Activated CD4-positive, alpha-beta memory T cell treated with anti-CD3 and anti-CD28 coated beads, Interleukin-2, amount 10 ng/mL, durations not matched to agents 7 days and 5 days (primary cell): ENCODE measurements at regions not wholly inside any gene's neighbourhood (a gene's known extent, or its start where the extent isn't known, plus 50 kb on each side); places are given as distances from the start of the nearest gene placed in this dataset.
A peak's percentile ranks its signal among the peaks of the same experiment; 100 is the strongest.
"Not testable (repeated sequence)": the region's sequence is repeated elsewhere in the genome, so short reads cannot be mapped to it uniquely, and the experiment has no call there.

Source experiments
- CTCF ChIA-PET: fragments of 350-600 bp; sonication (Branson Sonifier 250); formaldehyde crosslinking; loops from one replicate; lab custom pipeline; 2021; ENCODE audit warnings: antibody characterized with exemption, inconsistent platforms; lab: Charles Lee
- POLR2A ChIA-PET: fragments of 350-600 bp; sonication (Branson Sonifier 250); formaldehyde crosslinking; loops from one replicate; lab custom pipeline; 2021; ENCODE audit warnings: antibody characterized with exemption; lab: Charles Lee
- DNase-seq: peaks from one replicate; pipeline ENCODE4 v3.0.0-alpha.2; 2020
- H3K27ac Mint-ChIP-seq: one replicate; pipeline ENCODE4 v1.8.0; 2021; ENCODE audit warnings: mild to moderate bottlenecking, mixed read lengths
- H3K27me3 Mint-ChIP-seq: one replicate; pipeline ENCODE4 v1.8.0; 2021; ENCODE audit warnings: mixed read lengths
- H3K36me3 Mint-ChIP-seq: one replicate; pipeline ENCODE4 v1.8.0; 2021; ENCODE audit warnings: low read depth, mixed read lengths
- H3K4me1 Mint-ChIP-seq: one replicate; pipeline ENCODE4 v1.8.0; 2021; ENCODE audit warnings: mixed read lengths
- H3K4me3 Mint-ChIP-seq: one replicate; pipeline ENCODE4 v1.8.0; 2021; ENCODE audit warnings: mild to moderate bottlenecking, mixed read lengths
- H3K9me3 Mint-ChIP-seq: one replicate; pipeline ENCODE4 v1.8.0; 2021; ENCODE audit warnings: mixed read lengths

- ChIA-PET POLR2A (no interaction called here), CTCF (no interaction called here)
- Mint-ChIP-seq H3K9me3 (peaks cover 3% of the 10 kb centered on the region), H3K27ac (no peak overlapping the region), H3K4me1 (no peaks in the 10 kb centered on the region), H3K4me3 (no peak overlapping the region), H3K27me3 (no peaks in the 10 kb centered on the region), H3K36me3 (no peaks in the 10 kb centered on the region)
- DNase-seq = no peak
Measured at GRCh38 chr5:62825623-62826220, 247.1 kb downstream of the LRRC70 start.

GRCh38 chr5:62824936-62825335 lies 246.3 kb downstream of the LRRC70 start:
- ChIA-PET CTCF (no interaction called here), POLR2A (no interaction called here)
- Mint-ChIP-seq H3K27me3 (no peaks in the 10 kb centered on the region), H3K4me3 (no peak overlapping the region), H3K4me1 (no peaks in the 10 kb centered on the region), H3K27ac (no peak overlapping the region), H3K9me3 (peaks cover 3% of the 10 kb centered on the region), H3K36me3 (no peaks in the 10 kb centered on the region)
- DNase-seq = no peak

DNA sequence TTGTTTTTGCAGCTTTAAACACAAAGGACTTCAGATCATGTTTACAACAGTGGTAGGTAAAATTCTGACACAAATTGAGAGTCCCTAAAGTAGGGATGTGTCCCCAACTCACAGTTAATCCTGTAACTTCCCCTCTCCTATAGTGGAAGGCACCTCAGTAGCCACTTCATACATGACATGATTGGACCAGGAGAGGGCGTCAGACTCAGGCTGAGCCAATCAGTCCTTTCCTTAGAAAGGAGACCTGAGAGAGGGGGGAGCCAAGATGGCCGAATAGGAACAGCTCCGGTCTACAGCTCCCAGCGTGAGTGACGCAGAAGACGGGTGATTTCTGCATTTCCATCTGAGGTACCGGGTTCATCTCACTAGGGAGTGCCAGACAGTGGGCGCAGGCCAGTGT lies 238.4 kb downstream of the LRRC70 start:
- H3K27me3 Mint-ChIP-seq, H3K4me3 Mint-ChIP-seq, DNase-seq, H3K4me1 Mint-ChIP-seq, H3K9me3 Mint-ChIP-seq, H3K36me3 Mint-ChIP-seq, H3K27ac Mint-ChIP-seq, CTCF ChIA-PET, POLR2A ChIA-PET: not testable (repeated sequence)

DNA sequence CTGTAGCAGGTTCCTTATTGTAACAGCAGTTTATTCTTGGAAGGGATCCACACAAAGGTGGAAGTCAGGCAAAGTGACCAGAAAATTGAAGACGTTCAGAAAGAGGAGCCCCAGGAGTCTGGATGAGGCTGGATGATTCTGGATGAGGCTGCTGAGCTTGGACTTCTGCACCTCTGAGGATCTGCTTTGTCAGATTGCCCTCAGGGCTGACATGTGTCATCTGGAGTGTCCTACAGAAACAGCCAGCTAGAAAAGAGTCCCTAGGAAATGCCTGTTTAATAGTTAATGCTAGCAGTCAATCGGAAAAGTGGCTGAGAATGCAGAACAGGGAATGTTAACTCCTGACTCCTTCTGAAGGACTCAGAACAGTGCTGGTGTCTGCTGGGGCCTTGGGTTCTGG lies 236.4 kb downstream of the LRRC70 start:
- Mint-ChIP-seq H3K27ac (no peak overlapping the region), H3K4me1 (no peaks in the 10 kb centered on the region), H3K36me3 (no peaks in the 10 kb centered on the region), H3K4me3 (no peak overlapping the region), H3K9me3 (peaks cover 3% of the 10 kb centered on the region), H3K27me3 (no peaks in the 10 kb centered on the region)
- CTCF ChIA-PET = no interaction called here
- no peak for DNase-seq
- POLR2A ChIA-PET = no interaction called here

DNA sequence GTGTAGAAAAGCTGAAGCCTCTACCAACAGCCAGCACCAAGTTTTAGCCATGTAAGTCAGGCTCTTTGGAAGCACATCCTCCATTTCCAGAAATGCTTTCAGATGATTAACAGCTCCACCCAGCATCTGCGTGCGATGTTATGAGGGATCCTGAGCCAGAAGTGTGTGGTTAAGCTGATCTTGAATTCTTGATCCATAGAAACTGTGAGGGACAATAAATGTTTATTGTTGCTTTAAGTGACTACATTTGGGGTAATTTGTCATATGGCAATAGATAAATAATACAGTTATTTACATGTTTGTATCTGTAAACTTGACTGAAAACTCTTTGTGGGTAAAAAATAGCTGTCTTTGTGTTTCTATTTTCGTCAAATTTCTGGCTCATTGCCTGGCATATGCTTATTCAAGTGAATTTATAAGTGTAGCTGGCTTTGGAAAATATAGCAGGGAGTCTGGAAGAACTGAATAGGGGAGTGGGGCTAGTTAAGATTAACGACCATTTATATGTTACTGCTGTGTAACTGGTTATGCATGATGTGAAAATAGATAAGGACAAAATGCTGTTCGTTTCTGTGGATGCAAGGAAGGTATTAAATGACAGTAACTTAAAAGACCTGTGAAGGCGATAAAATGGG lies 234.1 kb downstream of the LRRC70 start:
- H3K4me1 Mint-ChIP-seq = no peaks in the 10 kb centered on the region
- POLR2A ChIA-PET = no interaction called here
- no peaks in the 10 kb centered on the region for H3K36me3 Mint-ChIP-seq
- CTCF ChIA-PET = no interaction called here
- H3K4me3 Mint-ChIP-seq = no peak overlapping the region
- no peak for DNase-seq
- H3K27ac Mint-ChIP-seq = no peak overlapping the region
- no peaks in the 10 kb centered on the region for H3K27me3 Mint-ChIP-seq
- peaks cover 3% of the 10 kb centered on the region for H3K9me3 Mint-ChIP-seq

DNA sequence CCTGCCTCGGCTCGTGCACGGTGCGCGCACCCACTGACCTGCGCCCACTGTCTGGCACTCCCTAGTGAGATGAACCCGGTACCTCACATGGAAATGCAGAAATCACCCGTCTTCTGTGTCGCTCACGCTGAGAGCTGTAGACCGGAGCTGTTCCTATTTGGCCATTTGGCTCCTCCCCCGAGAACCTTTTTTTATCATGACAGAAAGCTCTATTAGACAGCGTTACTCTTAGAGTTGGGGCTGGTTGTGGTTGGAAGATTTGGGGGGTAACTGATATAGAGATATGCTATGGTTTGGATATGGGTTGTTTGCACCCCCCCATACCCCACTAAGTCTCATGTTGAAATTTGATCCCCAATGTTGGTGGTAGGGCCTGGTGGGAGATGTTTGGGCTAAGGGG lies 226.2 kb downstream of the LRRC70 start:
- H3K36me3 Mint-ChIP-seq, DNase-seq, CTCF ChIA-PET, H3K9me3 Mint-ChIP-seq, H3K4me1 Mint-ChIP-seq, POLR2A ChIA-PET, H3K27me3 Mint-ChIP-seq, H3K27ac Mint-ChIP-seq: not testable (repeated sequence)
- peak overlapping the region; percentile 43 for H3K4me3 Mint-ChIP-seq

DNA sequence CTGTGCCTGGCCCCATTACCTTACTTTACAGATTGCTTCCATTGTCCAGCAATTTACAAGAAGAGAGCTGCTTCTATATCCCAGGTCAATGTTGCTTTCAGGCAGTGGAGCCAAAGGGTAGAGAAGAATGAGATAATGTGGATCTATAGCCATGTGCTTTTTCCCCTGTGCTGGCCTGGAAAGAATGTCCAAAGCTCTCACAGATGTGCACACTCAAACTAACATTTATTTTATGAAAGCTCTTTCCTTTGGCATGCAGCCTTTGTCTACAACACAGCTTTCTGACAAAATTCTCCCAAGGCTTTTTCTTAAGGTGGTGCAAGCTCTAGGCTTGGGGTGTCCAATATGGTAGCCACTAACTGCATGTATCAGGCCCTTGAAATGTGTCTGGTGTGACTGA lies 217.3 kb downstream of the LRRC70 start:
- no peak overlapping the region for H3K4me3 Mint-ChIP-seq
- H3K4me1 Mint-ChIP-seq = no peaks in the 10 kb centered on the region
- H3K27ac Mint-ChIP-seq = no peak overlapping the region
- ChIA-PET POLR2A (interaction anchor here (0.9 kb wide), 1 partner anchor 17 kb away, joined by 3 read pairs; no protein-coding TSS in a partner anchor), CTCF (no interaction called here)
- DNase-seq = no peak
- no peaks in the 10 kb centered on the region for H3K36me3 Mint-ChIP-seq
- H3K27me3 Mint-ChIP-seq = peaks cover 3% of the 10 kb centered on the region
- peaks cover 11% of the 10 kb centered on the region for H3K9me3 Mint-ChIP-seq

- CTCF ChIA-PET = no interaction called here
Measured at GRCh38 chr5:62794456-62794855, 215.8 kb downstream of the LRRC70 start.

GRCh38 chr5:62791059-62791458 lies 212.4 kb downstream of the LRRC70 start:
- no peaks in the 10 kb centered on the region for H3K36me3 Mint-ChIP-seq
- no peaks in the 10 kb centered on the region for H3K9me3 Mint-ChIP-seq
- no peak overlapping the region for H3K27ac Mint-ChIP-seq
- H3K4me1 Mint-ChIP-seq = no peaks in the 10 kb centered on the region
- POLR2A ChIA-PET = no interaction called here
- DNase-seq = no peak
- H3K27me3 Mint-ChIP-seq = peaks cover 16% of the 10 kb centered on the region
- H3K4me3 Mint-ChIP-seq = no peak overlapping the region
- CTCF ChIA-PET = no interaction called here

More at GRCh38 chr5:62794456-62794855, 215.8 kb downstream of the LRRC70 start:
- H3K36me3 Mint-ChIP-seq = no peaks in the 10 kb centered on the region
- no peak overlapping the region for H3K27ac Mint-ChIP-seq
- H3K4me3 Mint-ChIP-seq = no peak overlapping the region
- H3K4me1 Mint-ChIP-seq = no peaks in the 10 kb centered on the region
- H3K9me3 Mint-ChIP-seq = peaks cover 11% of the 10 kb centered on the region
- POLR2A ChIA-PET = no interaction called here
- peaks cover 3% of the 10 kb centered on the region for H3K27me3 Mint-ChIP-seq
- no peak for DNase-seq

DNA sequence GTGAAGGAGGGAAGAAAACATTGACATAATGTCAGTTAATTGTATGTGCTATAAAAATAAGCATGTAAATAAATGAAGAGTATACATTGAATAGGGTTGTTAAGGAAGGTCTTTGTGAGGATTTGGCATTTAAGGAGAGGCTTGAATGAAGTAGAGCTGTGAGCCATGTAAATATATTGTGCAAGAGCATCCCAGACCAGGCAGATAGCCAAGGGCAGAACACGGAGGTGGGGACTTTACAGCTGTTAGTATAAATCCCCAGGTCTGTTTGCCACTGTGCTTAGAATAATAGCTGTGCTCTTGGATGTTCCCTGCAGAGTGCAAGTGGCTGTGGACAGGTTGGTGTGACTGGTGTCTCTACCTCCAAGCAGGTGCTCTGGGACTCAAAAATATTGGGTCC lies 211.7 kb downstream of the LRRC70 start:
- H3K4me3 Mint-ChIP-seq = no peak overlapping the region
- H3K9me3 Mint-ChIP-seq = no peaks in the 10 kb centered on the region
- no peak for DNase-seq
- H3K36me3 Mint-ChIP-seq = no peaks in the 10 kb centered on the region
- ChIA-PET CTCF (no interaction called here), POLR2A (no interaction called here)
- H3K4me1 Mint-ChIP-seq = no peaks in the 10 kb centered on the region
- peaks cover 17% of the 10 kb centered on the region for H3K27me3 Mint-ChIP-seq
- H3K27ac Mint-ChIP-seq = no peak overlapping the region

GRCh38 chr5:62786099-62786498 lies 207.5 kb downstream of the LRRC70 start:
- DNase-seq = no peak
- Mint-ChIP-seq H3K9me3 (no peaks in the 10 kb centered on the region), H3K27me3 (peaks cover 15% of the 10 kb centered on the region), H3K4me3 (no peak overlapping the region), H3K27ac (no peak overlapping the region), H3K4me1 (peaks cover 2% of the 10 kb centered on the region), H3K36me3 (no peaks in the 10 kb centered on the region)
- CTCF ChIA-PET = no interaction called here
- POLR2A ChIA-PET = no interaction called here

- ChIA-PET POLR2A (no interaction called here), CTCF (no interaction called here)
- Mint-ChIP-seq H3K4me3 (no peak overlapping the region), H3K9me3 (no peaks in the 10 kb centered on the region), H3K4me1 (peaks cover 2% of the 10 kb centered on the region), H3K36me3 (no peaks in the 10 kb centered on the region), H3K27me3 (peaks cover 15% of the 10 kb centered on the region), H3K27ac (no peak overlapping the region)
- no peak for DNase-seq
Measured at GRCh38 chr5:62785588-62785987, 207.0 kb downstream of the LRRC70 start.

DNA sequence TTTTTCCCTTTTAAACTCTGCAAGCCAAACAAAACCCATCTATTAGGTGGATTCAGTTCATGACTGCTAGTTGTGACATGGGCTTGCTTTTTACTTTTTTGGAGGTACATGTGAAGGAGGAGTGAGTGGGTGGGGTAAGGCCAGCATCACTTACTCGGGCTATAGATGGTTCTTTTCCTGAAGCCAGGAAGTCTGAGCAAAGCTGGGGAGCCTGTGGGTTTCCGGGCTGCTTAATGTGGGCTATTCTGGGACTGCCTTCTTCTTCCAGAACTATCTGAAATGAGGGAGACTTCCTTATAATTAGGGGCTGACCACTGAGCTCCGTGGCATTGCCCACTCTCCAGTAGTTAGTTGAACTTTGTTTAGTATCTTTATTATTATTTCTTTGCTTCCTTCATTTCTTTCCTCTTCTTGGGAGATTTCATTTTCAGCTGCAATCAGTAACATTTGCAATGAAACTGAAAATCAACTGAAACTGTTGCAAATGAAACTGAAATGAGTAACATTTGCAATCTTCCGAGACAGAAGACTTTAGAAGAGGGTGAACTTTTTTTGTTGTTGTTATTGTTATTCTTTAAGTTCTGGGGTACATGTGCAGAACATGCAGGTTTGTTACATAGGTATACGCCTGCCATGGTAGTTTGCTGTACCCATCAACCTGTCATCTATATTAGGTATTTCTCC lies 204.9 kb downstream of the LRRC70 start:
- ChIA-PET POLR2A (no interaction called here), CTCF (no interaction called here)
- Mint-ChIP-seq H3K36me3 (no peaks in the 10 kb centered on the region), H3K9me3 (no peaks in the 10 kb centered on the region), H3K4me1 (peaks cover 3% of the 10 kb centered on the region), H3K4me3 (no peak overlapping the region), H3K27me3 (peaks cover 7% of the 10 kb centered on the region), H3K27ac (no peak overlapping the region)
- no peak for DNase-seq
